ENCODE measurements at regions not wholly inside any gene's neighbourhood (a gene's known extent, or its start where the extent isn't known, plus 50 kb on each side); places are given as distances from the start of the nearest gene placed in this dataset.

DNA sequence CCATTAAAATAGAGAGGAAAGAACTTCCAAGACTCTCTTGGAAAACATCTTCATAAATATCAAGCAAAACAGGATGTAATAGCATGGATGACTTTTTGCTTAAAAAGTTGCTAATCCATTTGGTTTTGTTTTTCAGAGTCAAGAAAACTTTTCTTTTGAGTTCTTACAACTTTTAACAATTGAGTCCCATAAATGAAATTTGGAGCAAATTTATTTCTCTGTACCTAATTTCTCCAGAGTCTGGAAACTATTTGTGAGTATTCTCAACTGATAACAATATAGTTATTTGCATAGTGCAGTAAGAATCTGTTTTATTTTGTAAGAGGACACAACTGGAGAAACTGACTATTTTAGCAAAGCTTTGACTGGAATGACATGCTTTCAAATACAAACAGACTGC, 606.3 kb upstream of the IGFBP3 start:
- TF ChIP-seq, protein P1, sequence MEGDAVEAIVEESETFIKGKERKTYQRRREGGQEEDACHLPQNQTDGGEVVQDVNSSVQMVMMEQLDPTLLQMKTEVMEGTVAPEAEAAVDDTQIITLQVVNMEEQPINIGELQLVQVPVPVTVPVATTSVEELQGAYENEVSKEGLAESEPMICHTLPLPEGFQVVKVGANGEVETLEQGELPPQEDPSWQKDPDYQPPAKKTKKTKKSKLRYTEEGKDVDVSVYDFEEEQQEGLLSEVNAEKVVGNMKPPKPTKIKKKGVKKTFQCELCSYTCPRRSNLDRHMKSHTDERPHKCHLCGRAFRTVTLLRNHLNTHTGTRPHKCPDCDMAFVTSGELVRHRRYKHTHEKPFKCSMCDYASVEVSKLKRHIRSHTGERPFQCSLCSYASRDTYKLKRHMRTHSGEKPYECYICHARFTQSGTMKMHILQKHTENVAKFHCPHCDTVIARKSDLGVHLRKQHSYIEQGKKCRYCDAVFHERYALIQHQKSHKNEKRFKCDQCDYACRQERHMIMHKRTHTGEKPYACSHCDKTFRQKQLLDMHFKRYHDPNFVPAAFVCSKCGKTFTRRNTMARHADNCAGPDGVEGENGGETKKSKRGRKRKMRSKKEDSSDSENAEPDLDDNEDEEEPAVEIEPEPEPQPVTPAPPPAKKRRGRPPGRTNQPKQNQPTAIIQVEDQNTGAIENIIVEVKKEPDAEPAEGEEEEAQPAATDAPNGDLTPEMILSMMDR (IDR thresholded peaks at IDR 0.05; ENCODE audit: low read depth, low read length), result no peak
- Histone ChIP-seq H3K27me3 (no peaks in the 10 kb centered on the region), H3K4me1 (no peaks in the 10 kb centered on the region), H3K9me3 (no peaks in the 10 kb centered on the region), H3K36me3 (no peaks in the 10 kb centered on the region), H3K4me3 (ENCODE audit: low read depth, low read length) (no peak overlapping the region)
- no peak for DNase-seq

DNA sequence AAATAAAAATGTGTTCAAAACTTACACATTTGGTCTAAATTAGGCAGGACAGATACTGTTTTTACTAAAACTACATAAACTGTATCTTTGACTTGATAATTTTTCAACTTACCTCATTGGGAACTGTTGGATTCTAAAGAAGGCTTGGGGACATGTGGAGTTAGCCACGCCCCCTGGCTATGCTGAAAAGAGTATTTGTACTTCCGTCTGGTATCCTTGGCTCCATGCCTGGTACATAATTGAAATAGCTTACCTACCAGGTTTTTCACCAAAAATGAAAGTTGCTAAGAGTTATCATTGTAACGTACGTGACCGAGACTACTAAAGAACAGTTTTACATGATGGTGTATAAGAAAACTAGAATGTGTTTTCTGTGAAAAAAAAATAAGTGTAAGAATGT, 604.8 kb upstream of the IGFBP3 start:
- no peaks in the 10 kb centered on the region for H3K27me3 ChIP-seq
- no peaks in the 10 kb centered on the region for H3K36me3 ChIP-seq
- peak; percentile 27 for DNase-seq
- TF ChIP-seq, protein P1 (IDR thresholded peaks at IDR 0.05; ENCODE audit: low read depth, low read length), result no peak
- no peaks in the 10 kb centered on the region for H3K4me1 ChIP-seq
- H3K4me3 ChIP-seq (ENCODE audit: low read depth, low read length), result no peak overlapping the region
- no peaks in the 10 kb centered on the region for H3K9me3 ChIP-seq

DNA sequence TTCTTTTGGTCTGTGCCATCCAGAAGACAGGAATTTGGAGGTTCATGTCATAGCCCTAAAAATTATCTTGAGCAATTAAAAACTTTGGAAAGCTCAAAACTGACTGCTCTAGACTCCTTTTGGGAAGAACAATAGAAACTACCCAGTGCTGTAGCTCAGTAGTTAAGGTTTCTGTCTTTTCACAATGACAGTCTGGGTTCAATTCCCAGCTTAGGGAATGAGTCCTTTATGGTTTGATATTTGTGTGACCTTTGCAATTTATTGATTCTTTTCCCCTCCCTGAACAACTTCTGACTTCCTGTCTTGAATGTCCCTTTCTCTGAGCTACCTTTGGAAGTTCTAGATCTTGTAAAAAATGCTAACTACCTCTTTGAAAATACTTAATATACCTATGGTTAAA, 603.3 kb upstream of the IGFBP3 start:
- Histone ChIP-seq H3K27me3 (no peaks in the 10 kb centered on the region), H3K9me3 (no peaks in the 10 kb centered on the region), H3K36me3 (no peaks in the 10 kb centered on the region), H3K4me3 (ENCODE audit: low read depth, low read length) (no peak overlapping the region), H3K4me1 (no peaks in the 10 kb centered on the region)
- TF ChIP-seq, protein P1 (IDR thresholded peaks at IDR 0.05; ENCODE audit: low read depth, low read length), result no peak
- no peak for DNase-seq

DNA sequence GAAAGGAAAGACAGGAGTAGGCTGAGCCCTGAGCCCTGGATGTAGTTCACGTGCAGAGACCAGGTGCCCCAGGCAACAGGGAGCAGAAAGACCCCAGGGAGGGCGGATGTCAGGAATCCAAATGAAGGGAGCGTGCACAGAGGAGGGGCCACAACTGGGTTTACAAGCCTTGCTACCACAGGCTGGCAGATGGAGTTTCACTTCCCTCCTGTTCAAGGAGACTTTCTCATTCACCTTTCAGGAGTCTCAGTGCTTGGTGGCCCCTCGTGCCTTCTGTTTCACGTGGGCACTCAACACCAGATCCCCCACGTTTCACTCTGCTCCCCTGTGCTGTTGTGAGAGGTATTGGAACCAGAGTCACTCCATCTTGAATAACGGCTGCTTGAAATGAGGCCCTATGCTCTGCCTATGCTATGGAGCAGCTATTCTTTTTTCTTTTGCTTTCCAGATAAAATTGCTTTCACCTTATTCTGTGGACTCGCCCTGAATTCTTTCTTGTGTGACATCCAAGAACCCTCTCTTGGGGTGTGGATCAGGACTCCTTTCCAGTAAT, 601.4 kb upstream of the IGFBP3 start:
- H3K4me1 ChIP-seq, result no peaks in the 10 kb centered on the region
- TF ChIP-seq, protein P1 (IDR thresholded peaks at IDR 0.05; ENCODE audit: low read depth, low read length), result no peak

DNA sequence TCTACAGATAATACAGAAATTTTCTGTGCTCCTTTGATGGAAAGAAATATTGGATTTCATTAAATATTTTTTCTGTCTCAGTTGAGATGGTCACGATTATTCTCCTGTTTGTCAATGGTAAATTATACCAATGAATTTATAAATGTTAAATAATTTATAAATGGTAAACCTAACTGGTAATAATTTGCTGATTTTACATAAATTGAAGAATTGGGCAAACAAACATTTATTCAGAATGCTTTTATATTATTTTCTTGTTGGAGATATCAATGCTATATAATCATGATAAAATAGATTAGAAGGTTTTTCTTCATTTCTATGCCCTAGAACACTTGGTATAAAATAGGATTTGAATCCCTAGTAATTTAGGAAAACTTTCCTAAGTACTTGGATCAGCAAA, 597.6 kb upstream of the IGFBP3 start:
- Histone ChIP-seq H3K36me3 (no peaks in the 10 kb centered on the region), H3K9me3 (no peaks in the 10 kb centered on the region), H3K4me3 (ENCODE audit: low read depth, low read length) (no peak overlapping the region), H3K27me3 (no peaks in the 10 kb centered on the region), H3K4me1 (no peaks in the 10 kb centered on the region)
- DNase-seq, result no peak
- TF ChIP-seq, protein P1 (IDR thresholded peaks at IDR 0.05; ENCODE audit: low read depth, low read length), result no peak

More for the DNA sequence above, 601.4 kb upstream of the IGFBP3 start:
- Histone ChIP-seq H3K4me3 (ENCODE audit: low read depth, low read length) (no peak overlapping the region), H3K36me3 (no peaks in the 10 kb centered on the region), H3K9me3 (no peaks in the 10 kb centered on the region), H3K27me3 (no peaks in the 10 kb centered on the region)
- no peak for DNase-seq

DNA sequence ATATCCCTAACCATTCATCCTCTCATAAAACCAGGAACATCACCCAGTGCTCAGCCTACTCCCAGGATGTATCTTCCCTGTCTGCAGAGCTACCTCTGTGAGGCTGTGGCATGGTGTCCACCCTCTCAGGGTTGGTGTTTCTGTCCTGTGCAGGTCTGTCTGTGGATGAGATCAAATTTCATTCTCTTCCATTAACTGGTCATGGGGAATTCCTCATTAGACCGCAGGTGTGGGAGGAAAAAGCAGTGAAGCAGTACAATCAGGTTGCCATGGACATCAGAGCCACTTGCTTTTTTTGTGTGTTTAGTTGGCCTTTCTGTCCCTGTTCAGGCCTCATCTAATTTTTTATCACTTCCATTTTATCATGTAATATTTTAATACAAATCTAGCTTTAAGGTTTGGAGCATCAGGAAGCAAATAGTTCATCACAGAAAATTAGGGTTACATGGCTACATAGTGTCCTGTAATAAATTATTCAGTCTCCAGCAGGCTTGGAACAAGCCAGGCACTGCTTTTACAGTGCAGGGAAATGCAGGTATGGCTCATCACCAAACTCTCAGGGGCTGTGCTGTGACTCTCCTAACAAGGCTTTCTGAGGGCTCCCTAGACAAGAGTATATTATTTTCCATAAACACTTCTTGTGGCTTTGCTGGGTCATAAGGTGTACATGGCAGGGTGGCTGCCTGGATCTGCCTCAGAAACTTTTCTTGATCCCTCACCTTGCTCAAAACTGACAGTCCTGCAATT, 594.9 kb upstream of the IGFBP3 start:
- no peaks in the 10 kb centered on the region for H3K36me3 ChIP-seq
- no peaks in the 10 kb centered on the region for H3K27me3 ChIP-seq
- no peak for DNase-seq
- H3K4me1 ChIP-seq, result no peaks in the 10 kb centered on the region
- H3K4me3 ChIP-seq (ENCODE audit: low read depth, low read length), result no peak overlapping the region
- no peaks in the 10 kb centered on the region for H3K9me3 ChIP-seq
- TF ChIP-seq, protein P1 (IDR thresholded peaks at IDR 0.05; ENCODE audit: low read depth, low read length), result no peak

All from BE2C (cell line).